Esophagus muscularis mucosa (tissue), 4 donors: ENCODE measurements at regions not wholly inside any gene's neighbourhood (a gene's known extent, or its start where the extent isn't known, plus 50 kb on each side); places are given as distances from the start of the nearest gene placed in this dataset.

ENCODE experiments used
- DNase-seq: peaks from one replicate; pipeline ENCODE4 v3.0.0-alpha.2; 2017; ENCODE audit errors: extremely low spot score
- H3K27ac ChIP-seq, 4 donors: fragments of 200-600 bp; sonication (generic); replicated peaks in 1 of 4; 1 replicate in 3 of 4; 2 replicates in 1 of 4; pipeline ENCODE4 v1.5.1; 2016 to 2019; ENCODE audit warnings: mild to moderate bottlenecking in 1 of 4
- H3K27me3 ChIP-seq, 4 donors: fragments of 200-600 bp; sonication (generic); one replicate each; pipeline versions ENCODE4 v1.5.1 to v1.6.0; 2016 to 2019
- H3K36me3 ChIP-seq, 4 donors: fragments of 200-600 bp; sonication (generic); one replicate each; pipeline ENCODE4 v1.5.1; 2016 to 2019
- H3K4me1 ChIP-seq, 4 donors: fragments of 200-600 bp; sonication (generic); one replicate each; pipeline ENCODE4 v1.5.1; 2016 to 2019
- H3K4me3 ChIP-seq, 4 donors: fragments of 200-600 bp; sonication (generic); 1 replicate in 2 of 4; 2 replicates in 2 of 4; pipeline ENCODE4 v1.5.1; 2016 to 2019; ENCODE audit warnings: mild to moderate bottlenecking in 4 of 4, moderate library complexity in 1 of 4
- H3K9me3 ChIP-seq, 4 donors: fragments of 200-600 bp; sonication (generic); 1 replicate in 3 of 4; 2 replicates in 1 of 4; pipeline ENCODE4 v1.5.1; 2016 to 2019
- CTCF ChIP-seq, 3 experiments: fragments of 200-600 bp in 2 of 3; fragments of 450-650 bp in 1 of 3; sonication (generic) in 2 of 3; IDR thresholded peaks; one replicate each; pipeline ENCODE4 v1.5.1; 2017 to 2019; ENCODE audit warnings: antibody characterized with exemption in 3 of 3, mild to moderate bottlenecking in 2 of 3, moderate library complexity in 1 of 3
- EP300 ChIP-seq: sonication (generic); formaldehyde crosslinking; IDR thresholded peaks from one replicate; pipeline ENCODE4 v1.6.1; 2017; ENCODE audit warnings: antibody characterized with exemption
- POLR2A ChIP-seq: fragments of 450-650 bp; IDR thresholded peaks from one replicate; pipeline ENCODE4 v1.6.1; 2017; ENCODE audit warnings: antibody characterized with exemption, moderate library complexity, mild to moderate bottlenecking, low read depth
- POLR2AphosphoS5 ChIP-seq, 2 donors: sonication (generic); formaldehyde crosslinking; IDR thresholded peaks; one replicate each; pipeline ENCODE4 v1.6.1; 2017; ENCODE audit warnings: antibody characterized with exemption in 2 of 2
- WGBS: methylation state at CpG from one replicate; pipeline ENCODE4 v1.1.5; 2018; 5-methylcytosine and 5-hydroxymethylcytosine counted together
- intact Hi-C: fragments of 100-400 bp; cut with DNase I; formaldehyde crosslinking; loops from one replicate; pipeline ENCODE4 v1.15.1; 2023

DNA sequence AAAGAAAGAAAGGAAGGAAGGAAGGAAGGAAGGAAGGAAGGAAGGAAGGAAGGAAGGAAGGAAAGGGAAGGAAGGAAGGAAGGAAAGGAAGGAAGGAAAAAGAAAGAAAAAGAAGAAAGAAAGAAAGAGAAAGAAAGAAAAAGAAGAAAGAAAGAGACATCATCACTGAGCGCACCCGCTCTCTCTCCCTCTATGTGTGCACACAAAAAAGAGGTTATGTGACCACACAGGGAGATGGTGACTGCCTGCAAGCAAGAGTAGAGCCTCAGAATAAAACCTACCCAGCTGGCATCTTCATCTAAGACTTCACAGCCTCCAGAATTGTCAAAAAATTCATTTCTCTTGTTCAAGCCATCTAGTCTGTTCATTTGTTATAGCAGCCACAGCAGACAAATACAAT lies 1307.4 kb upstream of the ACVR2A start:
- H3K27ac ChIP-seq = no peak overlapping the region
- H3K4me3 ChIP-seq = no peak overlapping the region
- H3K9me3 ChIP-seq = no peaks in the 10 kb centered on the region
- 95% methylated on average over 2 of the region's 2 CpGs for WGBS
- no peaks in the 10 kb centered on the region for H3K36me3 ChIP-seq
- TF ChIP-seq POLR2A (no peak), CTCF (IDR thresholded peaks at IDR 0.05) (no peak), POLR2AphosphoS5 (IDR thresholded peaks at IDR 0.05) (no peak), EP300 (no peak)
- H3K27me3 ChIP-seq = no peaks in the 10 kb centered on the region
- H3K4me1 ChIP-seq = no peaks in the 10 kb centered on the region
- no peak for DNase-seq
- intact Hi-C loops = no loop called here

DNA sequence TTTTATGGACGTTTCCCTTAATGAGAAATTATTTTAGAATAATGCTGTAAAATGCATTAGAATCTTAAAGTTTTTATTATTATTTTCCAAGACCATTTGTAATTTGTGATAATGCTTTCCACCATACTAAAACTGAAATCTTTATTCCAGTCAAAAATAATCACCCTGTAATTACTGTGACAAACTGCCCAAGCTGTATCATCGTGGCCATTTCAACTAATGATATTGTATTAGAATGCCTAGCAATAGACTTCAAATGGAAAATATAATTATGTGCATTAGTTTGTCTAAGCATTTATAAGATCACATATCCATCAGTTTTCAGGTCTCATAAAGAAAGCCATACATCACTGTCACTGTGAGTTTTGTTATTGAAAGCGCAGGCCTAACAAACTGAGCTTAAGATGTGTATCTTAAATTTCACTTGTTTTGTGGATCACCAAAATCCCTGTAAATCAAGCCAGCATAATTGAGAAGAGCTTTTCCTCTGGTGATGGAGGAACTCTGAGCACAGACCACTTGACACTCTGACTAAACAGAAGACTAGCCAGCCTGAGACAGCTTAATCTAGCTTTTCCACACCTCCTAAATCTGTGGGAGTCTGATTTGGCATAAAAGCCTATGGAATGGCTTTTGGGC lies 1312.2 kb upstream of the ACVR2A start:
- Histone ChIP-seq H3K27me3 (no peaks in the 10 kb centered on the region), H3K9me3 (no peaks in the 10 kb centered on the region), H3K27ac (no peak overlapping the region), H3K4me1 (no peaks in the 10 kb centered on the region), H3K4me3 (no peak overlapping the region), H3K36me3 (no peaks in the 10 kb centered on the region)
- TF ChIP-seq POLR2A (no peak), CTCF (IDR thresholded peaks at IDR 0.05) (no peak), EP300 (no peak)
- 85% methylated on average over 3 of the region's 3 CpGs for WGBS
- intact Hi-C loops = no loop called here
- no peak for DNase-seq

DNA sequence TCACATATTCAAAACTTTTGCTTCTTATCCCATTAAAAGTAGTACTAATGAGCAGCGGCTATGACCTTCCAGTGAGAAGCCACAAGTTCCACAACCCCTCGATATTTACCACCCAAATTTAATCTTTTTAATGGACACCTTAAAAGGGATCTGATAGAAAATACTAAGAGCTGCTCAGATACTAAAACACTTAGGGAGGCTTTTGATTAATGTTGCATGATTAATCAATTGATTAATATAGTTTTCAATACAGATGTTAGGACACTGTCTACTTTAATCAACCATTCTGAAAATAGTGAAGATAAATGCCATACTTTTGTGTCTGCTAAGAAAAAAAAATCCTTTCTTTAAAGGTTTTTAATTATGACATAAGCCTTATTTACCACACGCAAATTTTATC lies 1312.8 kb upstream of the ACVR2A start:
- DNase-seq = no peak
- Histone ChIP-seq H3K4me3 (no peak overlapping the region), H3K27ac (no peak overlapping the region), H3K36me3 (no peaks in the 10 kb centered on the region), H3K27me3 (no peaks in the 10 kb centered on the region), H3K4me1 (no peaks in the 10 kb centered on the region), H3K9me3 (no peaks in the 10 kb centered on the region)
- WGBS = 82% methylated on average over 3 of the region's 3 CpGs
- TF ChIP-seq EP300 = no peak
- no peak for TF ChIP-seq CTCF (IDR thresholded peaks at IDR 0.05)
- TF ChIP-seq POLR2AphosphoS5 (IDR thresholded peaks at IDR 0.05) = no peak
- no peak for TF ChIP-seq POLR2A
- intact Hi-C loops = no loop called here

DNA sequence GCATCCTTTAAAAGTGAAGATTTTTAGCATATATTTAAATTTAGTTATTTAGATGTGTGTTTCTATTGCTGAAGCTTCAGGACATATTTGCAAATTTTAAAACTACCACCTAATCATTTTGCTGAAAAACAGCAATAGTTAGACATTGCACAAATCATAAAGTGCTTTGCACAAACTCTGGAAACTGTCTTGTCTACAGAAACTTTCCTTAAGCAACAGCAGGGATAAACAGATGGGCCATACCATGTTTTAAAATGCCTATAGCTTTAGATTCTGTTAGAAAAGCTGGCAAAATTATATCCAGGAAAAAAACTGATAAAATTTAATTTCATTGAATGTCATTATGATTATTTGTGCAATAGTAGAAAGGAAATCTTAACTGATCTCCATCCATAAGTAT lies 1313.9 kb upstream of the ACVR2A start:
- intact Hi-C loops = no loop called here
- no peak for TF ChIP-seq POLR2A
- TF ChIP-seq EP300 = no peak
- no peak for TF ChIP-seq POLR2AphosphoS5 (IDR thresholded peaks at IDR 0.05)
- TF ChIP-seq CTCF (IDR thresholded peaks at IDR 0.05) = no peak
- no peaks in the 10 kb centered on the region for H3K36me3 ChIP-seq

DNA sequence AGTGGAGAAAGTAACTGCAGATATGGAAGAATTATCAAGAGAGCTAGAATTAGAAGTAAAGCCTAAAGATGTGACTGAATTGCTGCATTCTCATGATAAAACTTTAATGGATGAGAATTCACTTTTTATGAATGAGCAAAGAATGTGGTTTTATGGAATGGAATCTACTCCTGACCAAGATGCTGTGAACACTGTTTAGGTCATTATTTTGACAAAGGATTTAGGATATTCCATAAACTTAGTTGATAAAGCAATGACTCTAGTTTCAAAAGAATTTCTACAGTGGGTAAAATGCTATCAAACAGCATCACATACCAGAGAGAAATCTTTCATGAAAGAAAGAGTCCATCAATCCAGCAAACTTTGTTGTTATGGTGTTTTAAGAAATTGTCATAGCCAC lies 1317.7 kb upstream of the ACVR2A start:
- intact Hi-C loops = no loop called here
- no peaks in the 10 kb centered on the region for H3K27me3 ChIP-seq
- H3K9me3 ChIP-seq = no peaks in the 10 kb centered on the region
- no peaks in the 10 kb centered on the region for H3K4me1 ChIP-seq
- no peak overlapping the region for H3K27ac ChIP-seq
- no peak for DNase-seq
- TF ChIP-seq CTCF (IDR thresholded peaks at IDR 0.05) (no peak), POLR2AphosphoS5 (IDR thresholded peaks at IDR 0.05) (no peak), POLR2A (no peak), EP300 (no peak)
- no peaks in the 10 kb centered on the region for H3K36me3 ChIP-seq
- H3K4me3 ChIP-seq = no peak overlapping the region

More for the DNA sequence above, 1313.9 kb upstream of the ACVR2A start:
- H3K27ac ChIP-seq = no peak overlapping the region
- H3K9me3 ChIP-seq = no peaks in the 10 kb centered on the region
- DNase-seq = no peak
- H3K4me1 ChIP-seq = no peaks in the 10 kb centered on the region
- no peaks in the 10 kb centered on the region for H3K27me3 ChIP-seq
- H3K4me3 ChIP-seq = no peak overlapping the region
